GM18507 (cell line): ENCODE measurements at regions not wholly inside any gene's neighbourhood (a gene's known extent, or its start where the extent isn't known, plus 50 kb on each side); places are given as distances from the start of the nearest gene placed in this dataset.
"Not testable (repeated sequence)": the region's sequence is repeated elsewhere in the genome, so short reads cannot be mapped to it uniquely, and the experiment has no call there.

Experiments
- DNase-seq: peaks from one replicate; pipeline ENCODE4 v3.0.0; 2011; ENCODE audit warnings: low read depth; ENCODE audit not compliant: insufficient read length; ENCODE audit errors: extremely low spot score
- FAIRE-seq: peaks from 2 replicates; lab custom pipeline; 2011; peaks lifted over from hg19 to GRCh38; lab: Jason Lieb, UNC

- FAIRE-seq (no peak), DNase-seq (no peak)
These were observed 141.8 kb upstream of the PBX1 start for GRCh38 chr1:164417016-164417704.

GRCh38 chr1:164423136-164423535, 135.8 kb upstream of the PBX1 start:
- no peak for FAIRE-seq

GRCh38 chr1:164433141-164433817, 125.7 kb upstream of the PBX1 start:
- FAIRE-seq (no peak), DNase-seq (no peak)

More at GRCh38 chr1:164423136-164423535, 135.8 kb upstream of the PBX1 start:
- DNase-seq = no peak

- no peak for DNase-seq
- no peak for FAIRE-seq
These were observed 125.2 kb upstream of the PBX1 start for GRCh38 chr1:164433818-164434170.

- DNase-seq (no peak), FAIRE-seq (no peak)
These were observed 118.8 kb upstream of the PBX1 start for GRCh38 chr1:164440232-164440631.

GRCh38 chr1:164443166-164443565, 115.8 kb upstream of the PBX1 start:
- FAIRE-seq = no peak
- DNase-seq = no peak

GRCh38 chr1:164443836-164444235, 115.1 kb upstream of the PBX1 start:
- FAIRE-seq (no peak), DNase-seq (no peak)

- DNase-seq (no peak), FAIRE-seq (no peak)
These were observed 113.0 kb upstream of the PBX1 start for GRCh38 chr1:164446020-164446419.

GRCh38 chr1:164452549-164452948, 106.4 kb upstream of the PBX1 start:
- DNase-seq (no peak), FAIRE-seq (no peak)

GRCh38 chr1:164456272-164456671, 102.7 kb upstream of the PBX1 start:
- DNase-seq (no peak), FAIRE-seq (no peak)

GRCh38 chr1:164459176-164459575, 99.8 kb upstream of the PBX1 start:
- not testable (repeated sequence) for DNase-seq, FAIRE-seq

GRCh38 chr1:164466001-164466421, 93.0 kb upstream of the PBX1 start:
- no peak for FAIRE-seq

GRCh38 chr1:164466429-164466828, 92.6 kb upstream of the PBX1 start:
- FAIRE-seq = no peak
- DNase-seq = no peak

More at GRCh38 chr1:164466001-164466421, 93.0 kb upstream of the PBX1 start:
- no peak for DNase-seq

- FAIRE-seq (no peak), DNase-seq (no peak)
These were observed 88.0 kb upstream of the PBX1 start for GRCh38 chr1:164470996-164471395.

GRCh38 chr1:164472841-164473240, 86.1 kb upstream of the PBX1 start:
- DNase-seq (no peak), FAIRE-seq (no peak)

- FAIRE-seq (no peak), DNase-seq (no peak)
These were observed 85.4 kb upstream of the PBX1 start for GRCh38 chr1:164473544-164473943.

GRCh38 chr1:164475834-164476233, 83.2 kb upstream of the PBX1 start:
- DNase-seq = no peak
- FAIRE-seq = no peak

- FAIRE-seq = no peak
- DNase-seq = no peak
These were observed 81.6 kb upstream of the PBX1 start for GRCh38 chr1:164477343-164477742.

- FAIRE-seq (no peak), DNase-seq (no peak)
These were observed 79.7 kb upstream of the PBX1 start for GRCh38 chr1:164479242-164479641.

GRCh38 chr1:164480285-164480907, 78.6 kb upstream of the PBX1 start:
- DNase-seq (no peak), FAIRE-seq (no peak)

GRCh38 chr1:164495905-164496304, 63.1 kb upstream of the PBX1 start:
- no peak for DNase-seq
- no peak for FAIRE-seq
